Amygdala (tissue), 56 donors: ENCODE measurements at regions not wholly inside any gene's neighbourhood (a gene's known extent, or its start where the extent isn't known, plus 50 kb on each side); places are given as distances from the start of the nearest gene placed in this dataset.

Experiments
- DNase-seq, 56 donors: peaks; one replicate each; lab custom pipeline; 2025; lab: John Stamatoyannopoulos, UW

DNA sequence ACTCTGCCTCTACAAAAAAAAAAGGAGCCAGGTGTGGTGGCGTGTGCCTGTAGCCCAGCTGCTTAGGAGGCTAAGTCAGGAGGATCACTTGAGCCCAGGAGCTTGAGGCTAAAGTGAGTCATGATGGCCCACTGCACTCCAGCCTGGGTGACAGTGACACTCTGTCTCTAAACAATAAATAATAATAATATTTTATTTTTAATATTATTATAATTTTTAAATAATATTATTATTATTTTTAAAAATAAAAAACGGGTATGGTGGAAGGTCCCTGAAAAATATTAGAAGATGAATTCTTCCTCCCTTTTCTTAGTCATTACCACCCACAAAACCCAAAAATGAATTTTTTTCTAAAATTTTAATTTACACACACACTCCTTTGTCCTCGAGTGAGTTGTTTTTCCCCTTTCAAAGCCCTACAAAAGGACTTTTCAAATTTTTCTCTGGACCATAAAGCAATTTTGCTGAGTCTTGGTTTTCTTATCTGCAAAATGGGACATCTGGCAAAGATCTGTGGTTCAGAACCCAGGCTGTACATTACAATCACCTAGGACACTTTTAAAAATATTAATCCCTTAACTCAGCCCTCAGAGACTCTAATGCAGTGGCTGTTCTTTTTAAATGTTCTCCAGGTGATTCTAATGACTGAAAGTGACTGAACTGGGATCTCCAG, 174.0 kb upstream of the NEBL start:
- no peak for DNase-seq

DNA sequence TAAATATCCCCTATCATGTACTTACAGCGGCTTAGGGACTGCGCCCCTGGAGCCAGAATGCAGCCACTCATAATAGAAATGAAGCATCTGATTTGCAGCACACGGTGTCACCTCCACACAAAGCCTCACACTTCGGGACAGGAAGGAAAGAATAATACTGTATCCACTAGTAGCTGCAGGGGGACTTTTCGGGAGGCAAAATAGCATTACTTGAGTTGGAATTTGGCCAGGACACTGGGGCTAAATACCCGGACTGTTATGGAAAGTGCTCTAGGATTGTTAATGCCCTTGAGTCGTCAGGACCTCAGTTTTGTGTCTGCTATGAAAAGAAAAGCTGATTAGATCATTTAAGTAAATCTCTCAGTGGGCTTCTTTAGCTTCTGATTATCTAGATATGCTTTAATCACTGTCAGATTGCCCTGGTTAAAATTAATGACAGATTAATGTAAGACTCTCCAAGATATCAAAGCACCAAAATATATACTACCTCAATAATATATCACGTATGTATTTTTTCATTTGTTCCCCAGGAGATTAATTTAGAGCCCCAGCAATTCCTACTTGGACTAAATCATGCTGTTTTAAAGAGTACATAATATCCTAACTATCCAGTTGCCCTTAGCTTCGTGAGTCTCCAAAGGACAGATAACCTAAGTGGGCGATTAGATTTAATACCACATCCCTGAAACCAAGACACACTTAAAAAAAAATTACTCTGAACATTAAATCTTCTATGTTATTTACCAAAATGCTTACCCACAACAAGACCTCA, 173.0 kb upstream of the NEBL start:
- no peak for DNase-seq

GRCh38 chr10:21069278-21069677, 172.2 kb upstream of the NEBL start:
- no peak for DNase-seq

- DNase-seq: no peak
Observed at GRCh38 chr10:21068026-21068656, 171.0 kb upstream of the NEBL start.

DNA sequence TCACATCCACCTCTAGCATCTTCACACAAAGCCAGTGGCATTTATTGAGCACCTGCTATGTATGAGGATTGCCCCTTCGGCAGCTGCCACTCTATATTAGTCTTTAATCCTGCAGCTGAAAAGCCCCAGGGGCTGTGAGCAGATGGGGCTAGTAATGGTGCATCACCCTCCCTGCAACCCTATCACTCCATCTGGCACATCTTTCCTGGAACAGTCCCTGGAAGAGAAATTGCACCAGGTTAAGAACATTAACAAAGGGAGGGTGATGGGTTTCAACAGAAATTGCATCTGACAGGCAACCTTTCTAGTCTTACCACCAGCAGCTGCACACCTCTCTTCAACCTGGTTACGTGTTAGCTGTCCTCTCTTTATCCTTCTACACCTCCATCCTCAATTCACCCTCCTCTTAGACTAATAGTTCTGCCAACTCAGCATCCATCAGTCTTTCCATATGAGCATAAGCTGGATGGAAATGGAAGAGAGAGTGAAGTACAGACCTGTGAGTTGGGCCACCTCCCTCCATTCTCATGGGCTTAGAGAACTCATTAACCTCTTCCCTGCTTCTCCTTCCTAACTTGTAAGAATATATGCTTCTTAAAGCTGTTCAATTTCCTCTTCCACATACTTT, 168.6 kb upstream of the NEBL start:
- no peak for DNase-seq

GRCh38 chr10:21061982-21062381, 164.9 kb upstream of the NEBL start:
- DNase-seq: no peak

GRCh38 chr10:21061184-21061583, 164.1 kb upstream of the NEBL start:
- DNase-seq: no peak

DNA sequence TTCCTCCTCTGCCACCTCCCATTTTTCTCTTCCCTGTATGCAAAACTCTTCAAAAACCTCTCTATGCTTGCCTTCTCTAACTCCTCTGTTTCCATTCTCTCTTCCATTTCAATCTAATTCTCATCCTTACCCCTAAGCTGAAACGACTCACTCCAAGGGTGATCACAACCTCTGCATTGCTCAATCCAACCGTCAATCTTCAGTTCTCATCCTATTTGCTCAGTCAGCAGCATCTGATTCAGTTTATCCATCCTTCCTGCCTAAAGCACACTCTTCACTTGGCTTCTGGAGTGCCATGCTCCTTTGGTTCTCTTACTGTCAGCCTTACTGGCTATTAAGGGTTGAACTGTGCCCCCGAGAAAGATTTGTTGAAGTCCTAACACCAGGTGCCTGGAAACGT, 163.5 kb upstream of the NEBL start:
- no peak for DNase-seq

DNA sequence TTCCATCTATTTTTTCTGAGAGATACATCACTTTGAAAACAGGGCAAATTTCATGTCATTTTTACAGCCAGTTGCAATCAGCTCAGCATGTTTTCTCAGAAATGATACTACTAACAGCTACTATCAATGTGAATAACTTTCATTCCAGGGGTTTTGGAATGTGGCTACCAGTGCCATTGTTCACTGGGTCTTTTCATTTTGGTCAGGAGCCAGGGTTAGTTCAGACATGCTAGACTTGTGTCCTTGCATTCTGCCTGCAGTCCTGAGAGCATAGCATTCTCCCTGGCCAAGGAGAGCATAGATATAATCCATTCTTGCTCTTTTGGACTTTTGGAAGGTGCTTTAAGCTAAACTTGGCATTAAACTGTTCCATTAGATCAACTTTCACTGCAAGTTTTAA, 160.9 kb upstream of the NEBL start:
- no peak for DNase-seq

- DNase-seq: no peak
Observed at GRCh38 chr10:21057436-21057835, 160.3 kb upstream of the NEBL start.

GRCh38 chr10:21056461-21056860, 159.3 kb upstream of the NEBL start:
- no peak for DNase-seq

DNA sequence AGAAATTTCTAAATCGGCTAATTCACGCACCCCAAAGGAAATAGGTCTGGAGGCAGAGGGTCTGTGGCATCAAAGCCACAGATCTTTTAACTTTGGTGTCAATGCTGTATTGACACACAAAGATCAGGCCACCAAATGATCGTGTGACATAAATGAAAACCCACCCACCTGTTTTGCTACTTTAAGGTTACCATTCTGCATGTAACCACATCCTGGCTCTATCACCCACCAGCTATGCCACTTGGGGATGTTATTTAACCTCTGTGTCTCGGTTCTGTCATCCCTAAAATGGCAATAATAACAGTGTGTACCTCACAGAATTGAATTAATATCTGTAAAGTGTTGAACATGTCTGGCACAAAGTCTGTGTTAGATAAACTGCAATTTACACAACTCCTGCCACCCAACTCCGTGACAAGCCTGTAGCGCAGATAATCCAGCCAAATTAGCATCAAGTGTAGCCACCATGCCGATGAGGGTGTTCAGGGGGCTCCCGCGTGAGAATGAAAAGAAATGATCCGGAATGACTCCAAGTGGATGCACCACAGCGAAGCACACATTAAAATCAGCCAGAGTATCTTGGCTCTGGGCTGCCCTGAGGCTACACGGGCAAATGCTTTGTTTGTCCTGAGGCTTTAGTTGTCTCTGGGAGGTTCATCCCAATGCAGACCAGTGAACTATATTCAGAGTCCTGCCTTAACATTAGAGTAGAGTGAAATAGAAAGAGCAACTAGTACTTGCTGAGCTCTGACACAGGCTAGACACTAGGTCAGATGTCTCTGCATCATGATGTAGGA, 158.4 kb upstream of the NEBL start:
- DNase-seq: no peak

DNA sequence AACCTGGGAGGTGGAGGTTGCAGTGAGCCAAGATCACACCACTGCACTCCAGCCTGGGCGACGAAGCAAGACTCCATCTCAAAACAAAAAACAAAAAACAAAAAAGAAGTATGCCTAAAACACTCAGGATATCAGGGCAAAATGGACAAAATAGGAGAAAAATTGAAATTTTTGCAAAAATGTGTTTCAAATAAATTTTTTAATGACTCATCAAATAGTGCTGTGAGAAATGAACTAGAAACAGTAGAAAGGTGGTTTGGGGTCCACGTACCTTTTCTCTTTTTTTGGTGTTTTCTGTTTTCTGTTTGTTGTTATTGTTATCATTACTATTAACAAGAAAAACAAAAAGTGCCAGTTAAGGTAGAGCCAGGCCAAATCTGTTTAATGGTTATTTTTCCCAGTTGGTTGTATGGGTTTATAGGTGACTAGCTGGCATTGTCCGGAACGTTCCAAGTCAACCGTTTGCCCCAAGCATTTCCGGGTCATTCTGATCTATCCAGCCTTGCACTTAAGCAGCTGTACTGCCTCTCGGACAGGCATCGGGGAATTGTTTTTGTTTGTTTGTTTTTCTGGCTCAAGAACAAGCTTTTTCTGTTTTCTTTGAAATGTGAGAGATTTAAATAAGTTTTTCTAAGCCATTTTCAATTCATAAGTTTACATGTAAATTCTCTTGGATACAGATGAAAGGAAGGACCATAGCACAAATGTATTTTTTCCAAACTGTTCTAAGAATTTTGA, 157.0 kb upstream of the NEBL start:
- DNase-seq: no peak

DNA sequence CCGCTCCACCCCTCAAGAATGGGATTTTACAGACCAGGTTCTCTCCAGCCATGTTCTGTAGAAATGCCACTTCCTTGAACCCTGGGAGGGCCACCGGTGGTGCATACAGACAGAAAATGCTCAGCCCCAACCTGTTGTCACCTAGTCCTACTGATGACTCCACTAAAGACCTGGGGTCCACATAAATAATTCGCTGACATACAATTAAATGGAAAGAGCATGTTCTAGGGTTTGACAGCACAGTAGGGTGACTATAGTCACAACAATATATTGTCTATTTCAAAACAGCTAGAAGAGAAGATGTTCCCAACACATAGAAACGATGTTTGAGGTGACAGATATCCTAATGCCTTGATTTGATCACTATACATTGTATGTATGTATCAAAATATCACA, 155.6 kb upstream of the NEBL start:
- DNase-seq: no peak

DNA sequence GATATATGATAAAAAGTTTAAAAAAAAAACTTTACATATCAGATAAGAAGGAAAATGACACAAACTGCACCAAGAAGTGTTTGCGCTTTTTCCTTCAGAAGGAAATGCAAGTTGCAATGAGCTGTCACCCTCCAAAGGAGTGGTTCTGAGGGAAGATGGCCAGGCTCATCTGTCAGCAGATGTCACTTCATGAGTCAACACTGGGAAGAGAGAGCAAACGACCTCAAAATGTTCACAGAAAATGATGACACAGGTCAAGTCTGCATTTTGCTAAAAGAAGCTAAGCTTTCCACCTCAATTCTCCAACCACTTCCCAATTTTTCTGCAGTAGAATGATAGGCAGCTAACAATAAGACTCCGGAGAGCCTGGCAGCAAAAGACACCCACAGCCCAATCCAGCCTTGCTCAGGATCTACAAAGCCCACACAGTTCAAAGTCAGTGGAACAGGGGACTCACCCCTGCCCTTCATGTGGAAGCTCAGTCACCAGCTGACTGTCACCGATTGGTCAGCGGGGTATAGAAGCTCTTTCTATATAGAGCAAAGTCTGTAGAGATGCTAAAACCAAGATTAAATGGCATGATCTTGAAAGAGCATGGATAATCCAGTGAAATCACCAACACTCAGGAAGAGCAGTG, 155.1 kb upstream of the NEBL start:
- no peak for DNase-seq

- no peak for DNase-seq
Observed at GRCh38 chr10:21049482-21049881, 152.4 kb upstream of the NEBL start.

- no peak for DNase-seq
Observed at GRCh38 chr10:21048068-21048467, 151.0 kb upstream of the NEBL start.

- DNase-seq: no peak
Observed at GRCh38 chr10:21047511-21047910, 150.4 kb upstream of the NEBL start.

GRCh38 chr10:21047096-21047495, 150.0 kb upstream of the NEBL start:
- DNase-seq: no peak
